ENCODE measurements at regions not wholly inside any gene's neighbourhood (a gene's known extent, or its start where the extent isn't known, plus 50 kb on each side); places are given as distances from the start of the nearest gene placed in this dataset.

DNA sequence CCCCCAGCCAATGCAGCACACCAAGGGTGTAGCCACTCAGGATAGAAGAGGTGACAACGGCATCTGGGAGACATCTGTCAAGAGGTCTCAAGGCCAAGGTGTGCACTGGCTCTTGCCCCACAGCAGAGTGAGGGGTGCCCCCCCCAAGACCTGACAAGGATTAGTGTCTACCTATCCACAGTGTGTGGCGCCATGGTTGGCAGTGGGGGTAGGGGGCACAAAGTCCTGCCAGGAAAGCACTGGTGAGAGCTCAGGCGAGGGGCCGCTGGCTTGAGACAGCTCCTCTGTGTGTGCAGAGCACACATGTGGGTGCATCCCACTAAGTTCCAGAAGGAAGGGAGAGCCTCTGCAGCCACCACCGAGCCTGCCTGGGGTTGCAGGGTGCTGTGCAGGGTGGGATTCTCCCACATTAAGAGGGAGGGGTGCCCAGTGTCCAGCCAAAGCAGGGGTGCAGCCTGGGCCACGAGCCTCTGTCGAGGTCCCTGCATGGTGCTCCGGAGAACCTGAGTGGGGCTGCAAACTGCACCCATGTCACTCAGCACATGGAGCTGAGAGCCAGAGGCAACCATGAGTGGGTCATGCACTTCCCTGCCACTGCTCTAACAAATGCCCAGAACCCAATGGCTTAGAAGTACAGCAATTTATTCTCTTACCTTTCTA is 311.2 kb upstream of the HDAC4 start:
- DNase-seq (ENCODE audit: low read depth), result no peak

DNA sequence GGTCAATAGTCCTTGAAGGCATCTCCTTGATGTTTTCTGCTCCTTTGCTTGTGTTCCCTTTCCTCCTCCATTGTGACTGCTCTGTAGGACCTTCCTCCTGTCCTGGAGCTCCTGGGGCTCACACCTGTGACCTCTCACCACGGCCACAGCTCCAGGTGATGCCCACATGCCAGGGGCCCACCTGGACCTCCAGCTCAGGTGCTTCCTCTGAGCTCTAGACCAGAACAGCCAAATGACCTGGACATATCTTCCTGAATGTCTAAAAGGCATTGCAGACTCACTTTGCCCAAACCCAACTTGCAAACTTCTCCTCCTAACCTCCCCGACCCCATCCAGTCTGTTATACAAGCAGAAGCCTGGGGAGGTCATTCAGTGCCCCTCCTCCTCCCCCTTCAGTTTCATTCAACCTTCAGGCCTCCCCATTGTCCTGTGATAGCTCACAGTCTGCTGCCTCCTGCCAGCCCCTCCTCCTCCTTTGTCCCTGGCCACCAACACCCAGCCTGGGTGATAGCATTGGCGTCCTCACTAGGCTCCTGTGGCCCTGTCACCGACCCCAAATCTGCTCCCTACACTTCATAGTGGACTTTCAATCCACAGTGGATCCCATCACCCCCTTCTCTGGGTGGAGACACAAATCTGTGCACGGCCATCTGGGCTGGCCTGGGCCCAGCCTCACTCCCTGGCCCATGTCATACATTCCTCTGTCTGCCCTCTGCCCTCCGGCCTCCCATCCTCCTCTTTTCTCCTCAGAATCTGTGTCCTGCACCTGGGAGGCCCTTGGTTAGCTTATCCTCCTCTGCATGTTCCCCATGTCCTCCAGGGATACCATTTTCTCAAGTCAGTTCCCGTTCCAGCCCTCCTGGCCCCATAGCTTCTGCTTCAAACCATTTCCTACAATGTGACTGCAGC is 310.4 kb upstream of the HDAC4 start:
- DNase-seq (ENCODE audit: low read depth), result no peak

- DNase-seq (ENCODE audit: low read depth), result no peak
These were observed 305.5 kb upstream of the HDAC4 start for GRCh38 chr2:239706367-239706766.

DNA sequence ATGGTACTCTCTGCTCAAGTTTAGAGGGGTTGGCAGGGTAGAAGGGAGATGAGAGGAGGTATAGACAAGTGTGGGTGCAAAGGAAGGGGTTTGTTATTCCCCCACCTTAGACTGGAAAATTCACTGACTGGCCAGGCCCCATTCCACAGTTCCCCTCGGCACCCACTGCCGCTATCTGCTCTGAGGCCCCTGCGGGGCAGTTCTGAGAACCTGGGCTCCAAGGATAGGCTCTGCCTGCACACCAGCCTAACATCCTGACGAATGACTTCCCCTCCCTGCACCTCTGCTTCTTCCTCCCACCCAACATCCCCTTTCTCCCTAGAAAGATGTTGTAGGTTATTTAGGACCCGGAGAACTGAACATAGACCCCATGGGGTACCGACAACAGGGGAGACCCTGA is 303.9 kb upstream of the HDAC4 start:
- DNase-seq (ENCODE audit: low read depth), result no peak

- no peak for DNase-seq (ENCODE audit: low read depth)
These were observed 303.0 kb upstream of the HDAC4 start for GRCh38 chr2:239703834-239704233.

- DNase-seq (ENCODE audit: low read depth), result no peak
These were observed 300.0 kb upstream of the HDAC4 start for GRCh38 chr2:239700686-239701345.

GRCh38 chr2:239697399-239698164 is 296.8 kb upstream of the HDAC4 start:
- no peak for DNase-seq (ENCODE audit: low read depth)

DNA sequence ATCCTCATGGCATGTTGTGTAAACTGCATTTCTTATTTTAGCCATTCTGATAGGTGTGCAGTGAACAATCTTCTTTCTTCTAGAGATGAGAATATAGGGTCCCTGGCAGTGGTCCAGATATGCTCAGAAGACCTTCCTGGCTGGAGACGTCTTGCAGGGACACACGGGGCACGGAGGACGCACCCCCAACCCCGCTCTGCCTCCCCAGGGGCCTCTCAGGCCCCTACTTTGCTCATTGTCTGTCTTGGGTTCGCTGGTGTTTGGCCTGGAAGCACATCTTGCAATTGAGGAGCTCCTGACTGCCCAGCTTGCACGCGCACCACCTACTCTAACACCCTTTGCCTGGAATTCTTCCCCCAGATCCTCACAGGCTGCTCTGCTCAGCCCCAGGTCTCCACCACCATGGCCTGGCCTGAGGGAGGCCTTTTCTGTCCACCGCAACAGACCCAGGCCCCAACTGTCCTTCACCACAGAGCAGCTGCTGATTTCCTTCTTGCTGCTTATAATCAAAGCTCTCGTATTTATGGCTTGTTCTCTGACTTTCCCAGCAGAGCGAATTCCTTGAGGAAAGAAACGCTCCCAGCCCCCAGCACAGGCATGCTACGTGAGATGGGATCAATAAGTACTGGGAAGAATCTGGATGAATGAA is 295.9 kb upstream of the HDAC4 start:
- no peak for DNase-seq (ENCODE audit: low read depth)

DNA sequence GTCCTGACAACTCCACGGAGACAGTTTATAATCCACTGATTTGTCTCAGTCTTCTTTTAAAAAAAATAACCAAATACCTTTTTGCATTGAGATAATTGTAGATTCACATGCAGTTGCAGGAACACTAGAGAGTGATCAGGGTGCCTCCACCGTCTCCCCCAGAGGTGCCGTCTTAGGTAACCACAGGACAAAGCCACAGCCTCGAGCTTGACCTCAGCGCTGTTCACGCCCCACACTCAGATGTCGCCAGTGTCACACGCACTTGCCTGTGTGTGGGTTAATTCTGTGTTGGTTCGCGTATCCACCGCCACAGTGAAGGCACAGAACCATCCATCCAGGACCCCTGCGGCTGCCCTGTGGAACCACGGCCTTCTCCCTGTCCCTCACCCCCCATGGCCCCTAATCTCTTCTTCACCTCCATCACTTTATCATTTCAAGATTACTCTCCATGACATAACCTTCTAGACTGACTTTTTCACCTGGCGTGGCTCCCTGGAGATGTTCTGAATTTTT is 295.0 kb upstream of the HDAC4 start:
- no peak for DNase-seq (ENCODE audit: low read depth)

GRCh38 chr2:239695106-239695727 is 294.4 kb upstream of the HDAC4 start:
- DNase-seq (ENCODE audit: low read depth), result no peak

- no peak for DNase-seq (ENCODE audit: low read depth)
These were observed 293.7 kb upstream of the HDAC4 start for GRCh38 chr2:239694487-239694886.

DNA sequence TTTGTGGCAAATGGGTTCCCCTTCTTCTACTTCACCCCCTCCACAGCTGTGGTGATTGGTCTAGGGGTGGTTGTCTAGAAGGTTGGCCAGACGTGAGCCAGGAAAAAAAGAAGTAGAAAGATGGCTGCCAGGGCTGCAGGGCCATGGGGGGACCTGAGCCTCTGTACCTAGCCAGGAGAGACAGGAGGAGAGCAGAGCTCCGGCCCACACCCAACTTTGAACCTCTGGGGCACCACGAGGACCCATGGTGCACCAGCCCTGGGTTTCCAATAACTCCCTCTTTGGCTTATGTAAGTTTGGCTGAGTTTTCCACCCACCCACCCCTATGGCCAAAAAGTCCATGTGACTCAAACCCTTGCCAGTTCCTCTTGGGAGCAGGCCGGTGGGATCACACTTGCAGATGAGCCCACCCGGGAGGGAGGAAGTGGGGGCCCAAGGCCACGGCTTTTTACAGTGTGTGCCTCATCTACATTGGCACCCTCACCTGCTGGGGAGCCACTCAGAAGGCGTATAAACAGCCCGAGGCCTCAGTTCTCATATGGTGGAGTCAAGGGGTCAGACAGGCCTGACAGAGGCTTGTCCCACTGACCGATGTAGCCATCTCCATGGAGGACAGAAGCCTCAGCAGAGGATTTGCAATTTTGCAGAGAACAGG is 293.1 kb upstream of the HDAC4 start:
- no peak for DNase-seq (ENCODE audit: low read depth)

DNA sequence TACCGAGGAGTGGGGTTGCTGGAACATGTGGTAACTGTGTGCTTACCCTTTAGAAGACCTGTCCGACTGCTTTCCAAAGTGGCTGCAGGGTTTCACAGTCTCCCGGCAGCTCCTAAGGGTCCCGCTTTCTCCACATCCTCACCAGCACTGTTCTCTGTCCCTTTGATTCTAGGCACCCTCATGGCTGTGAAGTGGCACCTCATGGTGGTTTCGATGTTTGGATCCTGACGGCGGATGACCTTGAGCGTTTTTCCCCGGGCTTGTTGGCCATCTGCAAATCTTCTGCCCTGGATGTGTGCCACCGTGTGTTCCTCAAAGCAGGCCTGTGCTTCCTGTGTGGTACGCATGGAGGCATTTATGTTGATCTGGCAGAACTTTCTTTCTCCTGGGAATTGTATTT is 292.5 kb upstream of the HDAC4 start:
- no peak for DNase-seq (ENCODE audit: low read depth)

DNA sequence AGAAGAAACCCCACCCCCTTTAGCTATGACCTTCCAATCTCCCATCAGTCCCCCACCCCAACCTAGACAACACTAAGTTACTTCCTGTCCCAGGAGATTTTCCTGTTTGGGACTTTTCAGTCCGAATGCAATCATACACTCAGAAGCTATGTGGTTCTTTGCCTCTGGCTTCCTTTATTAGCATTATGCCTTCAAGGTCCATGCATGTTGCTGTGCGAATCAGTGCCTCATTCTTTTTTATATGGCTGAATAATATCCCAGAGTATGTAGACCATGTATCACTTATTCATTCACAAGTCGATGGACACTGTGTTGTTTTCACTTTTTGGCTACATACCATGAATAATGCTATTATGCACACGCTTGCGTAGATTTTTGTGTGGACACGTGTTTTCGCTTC is 292.1 kb upstream of the HDAC4 start:
- no peak for DNase-seq (ENCODE audit: low read depth)

GRCh38 chr2:239692362-239692851 is 291.6 kb upstream of the HDAC4 start:
- DNase-seq (ENCODE audit: low read depth), result no peak

- no peak for DNase-seq (ENCODE audit: low read depth)
These were observed 290.9 kb upstream of the HDAC4 start for GRCh38 chr2:239691720-239692119.

- no peak for DNase-seq (ENCODE audit: low read depth)
These were observed 290.1 kb upstream of the HDAC4 start for GRCh38 chr2:239690651-239691631.

DNA sequence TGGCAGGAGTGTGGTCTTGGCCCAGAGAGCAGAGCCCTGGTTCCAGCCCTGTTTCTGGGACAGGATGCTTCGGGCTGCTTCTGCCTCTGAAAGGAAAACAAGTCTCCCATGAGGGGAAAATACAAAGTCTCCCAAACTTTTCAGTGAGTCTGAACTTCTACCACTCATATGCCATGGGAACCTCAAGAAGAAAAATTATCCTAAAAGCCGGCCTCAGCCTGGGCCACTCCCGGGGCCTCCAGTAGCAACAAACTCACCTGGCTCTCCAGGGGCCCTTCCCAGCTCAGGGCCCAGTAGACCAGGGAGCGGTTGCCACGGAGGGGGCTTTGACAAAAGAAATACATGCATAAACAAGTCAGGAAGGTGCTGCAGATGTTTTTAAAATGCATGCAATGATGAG is 289.2 kb upstream of the HDAC4 start:
- DNase-seq (ENCODE audit: low read depth), result no peak

GRCh38 chr2:239689410-239689809 is 288.6 kb upstream of the HDAC4 start:
- no peak for DNase-seq (ENCODE audit: low read depth)
